ENCODE measurements at regions not wholly inside any gene's neighbourhood (a gene's known extent, or its start where the extent isn't known, plus 50 kb on each side); places are given as distances from the start of the nearest gene placed in this dataset.

- H3K27me3 ChIP-seq, result no peaks in the 10 kb centered on the region
- 71 to 72% methylated on average over 13 of the region's 13 CpGs for WGBS, 2 donors
- intact Hi-C loops (cut with DNase I), result no loop called here
- no peaks in the 10 kb centered on the region for H3K36me3 ChIP-seq
- no peaks in the 10 kb centered on the region for H3K9me3 ChIP-seq
- no peak overlapping the region for H3K27ac ChIP-seq
- no peaks in the 10 kb centered on the region for H3K4me1 ChIP-seq
- H3K4me3 ChIP-seq (replicated peaks in 1 of 3), result no peak overlapping the region
- TF ChIP-seq POLR2A (IDR thresholded peaks at IDR 0.05) (no peak), CTCF (IDR thresholded peaks at IDR 0.05) (no peak)
- DNase-seq, result no peak
These were observed 1051.3 kb downstream of the VRK1 start for GRCh38 chr14:97848317-97848980.

- H3K27me3 ChIP-seq, result no peaks in the 10 kb centered on the region
- TF ChIP-seq CTCF (IDR thresholded peaks at IDR 0.05) (no peak), POLR2A (IDR thresholded peaks at IDR 0.05) (no peak)
- no peaks in the 10 kb centered on the region for H3K36me3 ChIP-seq
- no peak for DNase-seq
- no peak overlapping the region for H3K27ac ChIP-seq
- WGBS, 2 donors, result 48 to 51% methylated on average over 2 of the region's 2 CpGs
- intact Hi-C loops (cut with DNase I), result no loop called here
- no peaks in the 10 kb centered on the region for H3K9me3 ChIP-seq
- no peak overlapping the region for H3K4me3 ChIP-seq (replicated peaks in 1 of 3)
- H3K4me1 ChIP-seq, result no peaks in the 10 kb centered on the region
These were observed 1053.3 kb downstream of the VRK1 start for GRCh38 chr14:97850466-97850865.

GRCh38 chr14:97850886-97851285 lies 1053.7 kb downstream of the VRK1 start:
- DNase-seq, result no peak
- H3K27ac ChIP-seq, result no peak overlapping the region
- no peaks in the 10 kb centered on the region for H3K4me1 ChIP-seq
- no peaks in the 10 kb centered on the region for H3K36me3 ChIP-seq
- intact Hi-C loops (cut with DNase I), result no loop called here
- 90 to 97% methylated on average over 6 of the region's 6 CpGs for WGBS, 2 donors
- H3K4me3 ChIP-seq (replicated peaks in 1 of 3), result no peak overlapping the region
- TF ChIP-seq CTCF (IDR thresholded peaks at IDR 0.05) (no peak), POLR2A (IDR thresholded peaks at IDR 0.05) (no peak)
- no peaks in the 10 kb centered on the region for H3K9me3 ChIP-seq
- H3K27me3 ChIP-seq, result no peaks in the 10 kb centered on the region

- no peak overlapping the region for H3K27ac ChIP-seq
- no peaks in the 10 kb centered on the region for H3K36me3 ChIP-seq
- no peaks in the 10 kb centered on the region for H3K27me3 ChIP-seq
- WGBS, 2 donors, result 42 to 58% methylated on average over 15 of the region's 15 CpGs
- no peak overlapping the region for H3K4me3 ChIP-seq (replicated peaks in 1 of 3)
- no peak for DNase-seq
- intact Hi-C loops (cut with DNase I), result no loop called here
- no peaks in the 10 kb centered on the region for H3K4me1 ChIP-seq
- TF ChIP-seq CTCF (IDR thresholded peaks at IDR 0.05), result no peak
- TF ChIP-seq POLR2A (IDR thresholded peaks at IDR 0.05), result no peak
- H3K9me3 ChIP-seq, result no peaks in the 10 kb centered on the region
These were observed 1054.3 kb downstream of the VRK1 start for GRCh38 chr14:97851428-97851995.

- H3K4me3 ChIP-seq (replicated peaks in 1 of 3), result no peak overlapping the region
- no peaks in the 10 kb centered on the region for H3K9me3 ChIP-seq
- no peak overlapping the region for H3K27ac ChIP-seq
- WGBS, 2 donors, result 60 to 62% methylated on average over 9 of the region's 9 CpGs
- DNase-seq, result no peak
- H3K27me3 ChIP-seq, result no peaks in the 10 kb centered on the region
- H3K4me1 ChIP-seq, result no peaks in the 10 kb centered on the region
- intact Hi-C loops (cut with DNase I), result no loop called here
- H3K36me3 ChIP-seq, result no peaks in the 10 kb centered on the region
- no peak for TF ChIP-seq CTCF (IDR thresholded peaks at IDR 0.05)
- no peak for TF ChIP-seq POLR2A (IDR thresholded peaks at IDR 0.05)
These were observed 1057.7 kb downstream of the VRK1 start for GRCh38 chr14:97854918-97855317.
